Activated CD4-positive, alpha-beta T cell treated with anti-CD3 and anti-CD28 coated beads, Interleukin-10, Interleukin-2, amounts not matched to agents 100 ng/mL and 50 ng/mL, durations not matched to agents 16 hours and 8 hours (primary cell): ENCODE measurements at regions not wholly inside any gene's neighbourhood (a gene's known extent, or its start where the extent isn't known, plus 50 kb on each side); places are given as distances from the start of the nearest gene placed in this dataset.
"Not testable (repeated sequence)": the region's sequence is repeated elsewhere in the genome, so short reads cannot be mapped to it uniquely, and the experiment has no call there.

ENCODE experiments used
- DNase-seq: peaks from one replicate; pipeline ENCODE4 v3.0.0-alpha.2; 2020

DNA sequence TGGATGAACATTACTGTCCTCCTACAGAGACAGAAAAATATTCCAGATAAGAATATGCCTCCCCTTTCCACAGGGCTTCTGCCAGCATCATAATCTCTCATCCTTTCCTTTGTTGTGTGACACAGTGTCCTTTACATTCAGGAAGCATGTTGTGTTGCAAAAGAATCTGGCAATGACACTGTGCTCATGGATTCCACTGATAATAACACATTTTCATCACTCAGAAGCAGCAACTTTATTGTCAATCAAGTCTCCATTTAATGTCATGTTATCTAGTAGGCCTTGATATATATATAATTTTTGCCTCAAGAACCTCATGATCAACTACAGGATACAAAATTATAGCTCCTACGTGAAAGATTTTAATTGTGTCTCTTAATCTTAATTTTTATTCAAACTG lies 833.9 kb downstream of the FSTL5 start:
- DNase-seq = no peak

DNA sequence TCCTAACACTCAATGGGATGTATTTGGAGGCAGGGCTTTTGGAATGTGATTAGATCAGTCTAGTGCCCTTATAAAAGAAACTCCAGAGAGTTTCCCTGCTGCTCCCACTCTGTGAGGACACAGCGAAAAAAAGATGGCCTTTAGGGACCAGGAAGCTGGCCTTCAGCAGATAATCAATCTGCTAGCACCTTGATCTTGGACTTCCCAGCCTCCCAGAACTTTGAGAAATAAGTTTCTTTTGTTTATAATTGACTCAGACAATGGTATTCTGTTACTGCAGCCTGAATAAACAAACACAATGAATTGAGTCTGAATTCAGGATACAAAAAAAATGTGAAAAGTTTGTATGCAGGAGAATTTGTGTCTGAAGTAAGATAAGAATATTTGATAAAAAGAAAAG lies 842.1 kb downstream of the FSTL5 start:
- no peak for DNase-seq

DNA sequence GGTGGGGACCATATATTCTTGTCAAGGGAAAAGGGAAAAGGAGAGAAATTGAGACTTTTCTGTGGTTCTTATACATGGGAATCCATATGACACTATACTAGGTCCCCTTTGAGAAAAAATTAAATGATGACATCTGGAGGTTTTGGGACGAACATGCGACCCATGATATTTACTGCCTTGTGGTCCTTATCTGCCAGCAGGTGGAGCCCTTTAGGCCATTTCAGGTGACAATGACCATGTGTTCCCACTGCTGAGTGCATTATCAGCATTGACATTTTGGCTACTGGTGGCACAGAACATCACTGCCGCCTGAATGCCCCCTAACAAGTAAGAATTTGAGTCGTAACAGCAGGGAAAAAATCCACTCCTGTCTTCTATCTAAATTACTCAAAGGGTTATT lies 843.4 kb downstream of the FSTL5 start:
- DNase-seq = peak; percentile 16

DNA sequence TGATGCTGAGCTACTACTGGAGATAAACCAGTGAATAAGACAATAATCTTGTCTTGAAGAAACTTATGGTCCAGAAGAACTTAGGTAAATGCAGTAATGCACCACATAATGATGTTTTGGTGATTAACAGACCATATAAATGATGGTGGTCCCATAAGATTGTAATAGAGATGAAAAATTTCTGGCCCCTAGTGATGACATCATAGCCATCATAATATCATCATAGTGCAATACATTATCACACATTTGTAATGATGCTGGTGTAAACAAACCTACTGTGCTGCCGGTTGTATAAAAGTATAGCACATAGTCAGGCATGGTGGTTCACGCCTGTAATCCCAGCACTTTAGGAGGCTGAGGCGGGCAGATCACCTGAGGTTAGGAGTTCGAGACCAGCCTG lies 846.8 kb downstream of the FSTL5 start:
- DNase-seq = no peak

DNA sequence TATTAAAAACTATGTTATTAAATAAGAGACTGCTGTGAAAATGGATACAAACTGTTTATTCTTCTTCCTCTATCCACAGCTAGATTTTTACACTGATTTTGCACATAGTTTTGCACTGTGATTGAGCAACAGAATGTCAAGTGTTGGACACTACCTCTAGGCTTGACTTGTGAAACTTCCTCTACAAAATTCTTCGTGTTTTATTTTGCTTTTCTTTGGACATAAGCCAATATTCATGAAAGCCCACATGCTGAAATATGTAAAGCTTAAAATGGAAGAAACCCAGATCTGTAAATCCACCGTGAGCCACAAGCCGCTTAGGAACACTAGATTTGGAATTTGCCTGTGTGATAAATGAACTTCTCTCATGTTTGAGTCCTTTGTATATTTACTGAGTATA lies 849.4 kb downstream of the FSTL5 start:
- DNase-seq = no peak

DNA sequence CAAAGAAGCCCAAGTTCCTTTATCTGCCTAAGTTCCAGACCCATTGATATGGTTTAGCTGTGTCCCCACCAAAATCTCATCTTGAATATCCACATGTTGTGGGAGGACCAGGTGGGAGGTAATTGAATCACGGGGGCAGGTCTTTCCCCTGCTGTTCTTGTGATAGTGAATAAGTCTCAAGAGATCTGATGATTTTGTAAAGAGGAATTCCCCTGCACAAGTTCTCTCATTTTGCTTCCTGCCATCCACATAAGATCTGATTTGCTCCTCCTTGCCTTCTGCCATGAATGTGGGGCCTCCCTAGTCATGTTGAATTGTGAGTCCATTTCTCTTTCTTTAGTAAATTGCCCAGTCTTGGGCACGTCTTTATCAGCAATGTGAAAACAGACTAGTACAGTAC lies 860.2 kb downstream of the FSTL5 start:
- DNase-seq = no peak

DNA sequence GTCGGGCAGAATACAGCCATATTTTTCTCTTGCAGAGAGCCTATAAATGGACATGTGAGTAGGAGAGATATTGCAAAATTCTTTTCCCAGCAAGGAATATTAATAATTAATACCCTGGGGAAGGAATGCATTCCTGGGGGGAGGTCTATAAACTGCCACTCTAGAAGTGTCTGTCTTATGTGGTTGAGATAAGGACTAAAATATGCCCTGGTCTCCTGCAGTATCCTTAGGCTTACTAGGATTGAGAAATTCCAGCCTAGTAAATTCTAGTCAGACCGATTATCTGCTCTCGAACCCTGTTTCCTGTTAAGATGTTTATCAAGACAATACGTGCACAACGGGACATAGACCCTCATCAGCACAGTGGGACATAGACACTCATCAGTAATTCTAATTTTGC lies 872.6 kb downstream of the FSTL5 start:
- DNase-seq = no peak

DNA sequence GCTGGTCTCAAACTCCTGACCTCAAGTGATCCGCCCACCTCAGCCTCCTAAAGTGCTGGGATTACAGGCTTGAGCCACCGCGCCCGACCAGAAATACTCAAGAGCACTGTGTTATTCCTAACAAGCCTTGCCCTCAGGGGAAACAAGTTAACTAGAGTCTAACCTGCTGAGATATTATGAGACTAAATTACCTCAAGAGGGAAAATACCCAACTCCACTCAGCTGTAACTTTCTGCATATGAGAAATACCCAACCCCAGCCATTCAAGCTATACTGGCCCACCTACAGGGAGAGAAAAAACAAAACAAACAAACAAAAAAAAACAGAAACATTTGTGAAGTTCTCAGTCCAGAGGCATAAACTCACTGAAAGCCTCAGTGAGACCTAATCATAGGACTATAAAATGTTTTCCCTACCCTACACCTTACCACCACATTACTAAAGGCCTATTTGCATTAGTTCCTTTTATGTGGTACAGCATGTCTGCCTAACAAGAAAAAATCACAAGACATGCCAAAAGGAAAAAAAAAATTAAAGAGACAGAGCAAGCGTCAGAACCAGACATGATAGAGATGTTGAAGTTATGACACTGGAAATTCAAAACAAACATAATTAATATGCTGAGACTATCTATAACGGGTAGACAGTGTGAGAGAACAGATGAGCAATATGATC lies 876.0 kb downstream of the FSTL5 start:
- no peak for DNase-seq

DNA sequence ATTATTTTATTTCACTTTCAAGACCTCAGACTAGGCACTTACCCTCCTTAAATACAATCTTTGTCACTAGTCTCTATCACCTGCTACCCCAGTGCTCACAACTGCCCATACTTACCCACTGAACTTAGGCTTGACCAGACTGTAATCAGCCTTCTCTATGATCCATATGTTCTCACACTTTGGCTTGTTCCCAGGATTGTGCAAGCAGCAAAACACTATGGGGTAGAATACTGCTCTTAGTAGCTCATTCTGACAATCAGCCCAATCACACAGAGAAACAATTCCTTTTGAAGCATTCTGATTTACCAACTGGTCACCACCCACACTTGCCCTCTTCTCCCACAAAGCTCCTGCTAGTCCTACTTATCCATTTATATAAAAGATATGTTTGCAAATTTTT lies 878.3 kb downstream of the FSTL5 start:
- no peak for DNase-seq

DNA sequence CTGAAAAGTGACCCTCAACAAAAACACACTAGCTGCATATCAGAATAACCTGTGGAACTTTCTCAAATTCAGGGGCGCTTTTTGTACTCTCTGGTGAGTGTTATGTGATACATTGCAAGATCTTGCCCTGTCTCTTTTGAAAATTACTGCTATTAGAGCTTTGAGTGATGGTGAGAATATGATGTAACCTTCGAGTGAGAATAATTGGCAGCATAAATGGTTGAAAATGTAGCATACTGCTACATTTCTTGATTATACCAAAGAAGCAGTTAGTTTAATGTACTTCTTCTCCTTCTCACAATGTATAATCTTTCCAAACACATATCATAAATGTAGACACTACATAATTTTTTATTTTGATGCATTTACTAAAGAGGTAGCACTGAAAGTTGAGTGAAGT lies 882.9 kb downstream of the FSTL5 start:
- DNase-seq = no peak

DNA sequence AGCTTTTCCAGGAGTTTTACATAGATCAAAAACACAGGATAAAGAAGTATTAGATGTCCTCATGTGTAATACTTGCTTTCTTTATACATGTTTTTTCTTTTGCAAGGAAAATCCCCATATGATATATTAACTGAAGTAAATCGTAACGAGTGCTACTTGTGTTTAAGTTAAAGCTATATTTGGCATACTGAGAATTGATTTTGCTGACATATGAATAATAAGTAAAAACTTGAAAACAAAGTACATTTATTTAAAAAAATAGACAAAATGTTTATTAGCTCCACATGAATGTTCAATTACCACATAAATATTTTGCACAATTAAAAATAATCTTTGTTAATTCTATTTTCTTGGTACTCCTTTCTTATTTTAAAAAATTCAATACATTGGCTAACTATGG lies 884.7 kb downstream of the FSTL5 start:
- DNase-seq = no peak

DNA sequence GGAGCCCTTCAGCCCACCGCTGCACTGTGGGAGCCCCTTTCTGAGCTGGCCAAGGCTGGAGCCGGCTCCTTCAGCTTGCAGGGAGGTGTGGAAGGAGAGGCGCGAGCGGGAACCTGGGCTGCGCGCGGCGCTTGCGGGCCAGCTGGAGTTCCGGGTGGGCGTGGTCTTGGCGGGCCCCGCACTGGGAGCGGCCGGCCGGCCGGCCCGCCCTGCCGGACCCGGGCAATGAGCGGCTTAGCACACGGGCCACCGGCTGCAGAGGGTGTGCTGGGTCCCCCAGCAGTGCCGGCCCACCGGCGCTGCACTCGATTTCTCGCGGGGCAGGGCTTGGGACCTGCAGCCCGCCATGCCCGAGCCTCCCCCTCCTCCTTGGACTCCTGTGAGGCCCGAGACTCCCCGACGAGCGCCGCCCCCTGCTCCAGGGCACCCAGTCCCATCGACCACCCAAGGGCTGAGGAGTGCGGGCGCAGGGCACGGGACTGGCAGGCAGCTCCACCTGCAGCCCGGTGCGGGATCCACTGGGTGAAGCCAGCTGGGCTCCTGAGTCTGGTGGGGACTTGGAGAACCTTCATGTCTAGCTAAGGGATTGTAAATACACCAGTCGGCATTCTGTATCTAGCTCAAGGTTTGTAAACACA lies 886.5 kb downstream of the FSTL5 start:
- not testable (repeated sequence) for DNase-seq

DNA sequence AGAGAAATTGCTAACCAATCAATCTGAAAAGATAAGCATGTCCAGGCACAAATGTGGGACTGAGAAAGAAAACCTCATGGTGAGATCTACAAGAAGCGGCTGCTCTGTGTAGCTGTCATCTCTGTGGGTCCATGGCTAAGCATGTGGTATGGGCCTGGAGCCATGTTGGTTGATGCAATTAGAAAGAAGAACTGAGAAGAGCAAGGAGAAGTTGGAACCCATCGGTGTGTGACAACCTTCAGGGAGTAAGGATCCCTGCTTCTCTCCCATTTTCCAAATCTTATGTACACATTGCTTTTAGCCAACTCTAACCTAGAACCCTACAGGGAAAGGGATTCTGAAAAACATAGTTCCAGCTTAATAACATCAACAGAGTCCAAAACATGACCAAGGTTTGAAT lies 890.2 kb downstream of the FSTL5 start:
- no peak for DNase-seq

DNA sequence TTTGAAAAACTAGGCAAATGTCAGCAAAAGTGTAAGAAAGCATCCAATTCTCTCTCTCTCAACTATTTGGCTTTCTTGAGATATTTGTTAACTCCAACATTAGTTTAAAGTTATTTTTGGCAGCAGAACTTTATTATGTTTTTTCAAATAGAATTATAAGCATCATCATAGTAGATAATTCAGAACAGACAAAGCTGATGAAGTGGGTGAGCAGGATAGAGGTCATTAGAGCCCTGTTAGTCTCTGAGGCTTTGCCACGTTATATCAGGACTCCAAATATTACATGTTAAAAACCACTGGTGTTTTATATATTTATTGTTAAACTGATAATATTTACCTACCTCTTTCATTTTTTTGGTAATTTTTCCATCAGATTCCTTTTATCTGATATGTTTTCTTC lies 903.0 kb downstream of the FSTL5 start:
- no peak for DNase-seq

DNA sequence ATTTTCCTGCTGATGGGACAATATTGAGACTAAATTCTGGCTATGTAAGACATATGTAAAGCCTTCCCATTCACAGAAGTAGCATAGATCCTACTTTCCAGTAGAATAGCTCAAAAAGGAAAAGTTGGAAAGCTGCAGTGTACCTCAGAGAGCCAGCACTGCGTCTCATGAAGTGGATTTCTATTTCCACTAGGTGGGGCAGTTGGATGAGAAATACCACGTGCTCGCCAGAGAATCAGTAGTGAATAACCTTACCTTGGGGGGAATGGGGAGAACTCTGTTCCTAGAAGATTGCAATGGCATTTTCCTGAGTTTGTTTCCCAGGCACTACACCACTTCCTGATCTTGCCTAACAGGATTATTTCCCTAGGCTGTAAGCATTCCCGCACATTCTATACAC lies 907.1 kb downstream of the FSTL5 start:
- DNase-seq = no peak

DNA sequence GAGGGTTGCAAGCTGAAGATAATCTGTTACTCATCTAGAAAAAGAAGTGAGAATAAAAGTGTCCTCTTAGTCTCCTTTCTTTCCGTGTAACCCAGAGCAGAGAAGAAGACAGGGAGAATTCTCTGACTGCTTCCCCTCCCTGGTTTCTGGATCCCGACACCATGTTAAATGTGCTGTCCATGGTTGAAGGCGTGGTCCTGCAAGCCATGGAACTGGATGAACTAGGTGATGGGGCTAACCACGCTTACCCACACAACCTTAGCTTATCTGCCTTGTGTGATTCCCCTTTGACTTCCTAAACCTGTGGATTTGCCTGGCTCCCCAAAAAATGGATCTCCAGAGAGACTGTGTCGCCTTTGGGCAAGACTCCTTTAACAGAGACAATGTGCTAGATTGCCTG lies 907.6 kb downstream of the FSTL5 start:
- no peak for DNase-seq

DNA sequence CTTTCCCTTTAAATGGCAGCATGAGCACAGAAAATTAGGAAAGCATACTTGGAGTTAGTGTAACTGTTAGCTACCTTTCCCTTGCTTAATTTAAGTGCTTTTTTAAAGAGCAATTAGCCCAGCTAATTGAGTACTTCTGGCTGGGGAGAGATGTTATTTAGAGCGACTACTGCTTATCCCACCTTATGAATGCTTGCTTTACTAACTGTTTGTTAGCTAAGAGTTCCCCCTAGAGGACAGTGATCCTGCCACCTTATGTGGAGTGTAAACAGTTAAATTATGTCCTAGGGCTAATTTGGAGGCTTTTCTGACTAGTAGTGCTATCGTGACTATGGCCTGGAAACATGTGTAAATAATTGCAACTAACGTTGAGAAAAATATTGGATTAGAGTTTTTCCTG lies 909.4 kb downstream of the FSTL5 start:
- DNase-seq = no peak

DNA sequence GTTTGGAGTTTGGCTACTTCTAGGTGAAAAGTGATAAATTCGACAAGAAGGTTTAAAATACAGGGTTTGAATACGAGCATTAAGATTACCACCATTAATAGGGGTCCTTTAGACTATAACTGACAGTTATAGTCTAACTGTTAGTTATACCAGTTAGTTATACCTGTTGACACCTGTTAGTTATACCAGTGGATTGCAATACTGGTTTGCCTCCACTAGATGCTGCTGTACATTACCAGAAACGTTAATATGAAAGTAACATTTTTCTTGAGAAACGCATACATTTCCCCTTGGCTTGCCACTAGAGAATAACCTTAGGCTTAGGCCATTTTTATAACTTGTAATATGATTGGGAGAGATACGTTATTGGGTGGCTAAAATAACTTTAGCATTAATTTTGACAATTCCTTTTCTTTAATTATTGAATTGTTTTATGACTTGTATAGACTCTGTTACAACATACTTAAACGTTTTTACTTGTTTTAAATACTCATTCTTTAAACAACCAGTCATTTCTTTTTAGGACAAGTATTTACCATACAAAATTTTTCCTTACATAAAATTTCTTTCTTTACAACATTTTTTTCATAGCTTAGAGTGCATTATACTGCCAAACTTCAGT lies 911.2 kb downstream of the FSTL5 start:
- peak; percentile 19 for DNase-seq

DNA sequence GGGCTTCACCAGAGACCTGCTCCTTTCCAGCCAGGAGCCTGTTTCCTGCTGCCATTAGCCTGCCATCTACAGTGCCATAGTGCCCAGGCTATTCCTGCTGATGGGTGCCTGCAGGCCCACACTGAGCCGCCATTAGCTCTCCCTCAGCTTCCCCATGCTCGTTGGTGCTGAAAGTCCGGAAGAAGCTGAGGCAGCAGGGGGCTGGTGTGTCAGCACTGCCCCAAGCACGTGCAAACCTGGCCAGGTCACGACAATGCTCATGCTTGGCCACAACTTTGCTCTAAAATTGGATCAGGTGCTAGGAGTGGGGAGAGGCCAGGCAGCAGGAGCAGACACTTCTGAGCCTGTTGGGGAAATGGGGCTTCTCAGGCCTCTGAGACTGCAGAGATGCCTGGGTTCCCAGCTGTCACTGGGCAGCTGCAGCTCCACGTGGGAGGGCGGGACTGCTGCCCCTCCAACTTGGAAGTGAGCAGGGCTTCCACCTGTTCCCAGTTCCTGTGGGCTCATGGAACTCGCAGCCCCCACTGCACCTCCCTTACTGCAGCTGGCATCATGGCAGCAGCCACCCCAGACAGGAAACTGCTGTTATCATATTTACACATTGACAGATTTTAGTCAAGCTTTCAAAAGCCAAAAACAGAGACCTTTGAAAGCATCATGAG lies 913.9 kb downstream of the FSTL5 start:
- no peak for DNase-seq

DNA sequence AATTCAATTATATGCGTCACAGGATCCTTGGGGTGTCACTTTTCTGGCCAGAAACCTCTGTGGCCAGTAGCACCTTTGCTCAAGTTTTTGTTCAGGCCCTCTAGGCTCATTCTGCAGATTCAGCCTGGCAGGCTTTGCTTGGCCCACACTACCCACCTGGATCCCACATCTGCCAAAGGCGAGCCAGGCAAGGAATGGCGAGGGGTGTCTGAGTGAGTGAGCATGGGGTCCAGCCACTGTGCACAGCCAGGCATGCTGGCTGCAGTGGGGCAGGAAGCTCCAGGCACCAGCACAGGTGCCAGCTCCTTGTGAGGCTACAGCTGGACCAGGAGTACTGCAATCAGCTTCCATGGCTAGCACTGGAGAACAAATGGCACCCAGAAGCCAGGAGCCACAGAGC lies 914.9 kb downstream of the FSTL5 start:
- DNase-seq = no peak

DNA sequence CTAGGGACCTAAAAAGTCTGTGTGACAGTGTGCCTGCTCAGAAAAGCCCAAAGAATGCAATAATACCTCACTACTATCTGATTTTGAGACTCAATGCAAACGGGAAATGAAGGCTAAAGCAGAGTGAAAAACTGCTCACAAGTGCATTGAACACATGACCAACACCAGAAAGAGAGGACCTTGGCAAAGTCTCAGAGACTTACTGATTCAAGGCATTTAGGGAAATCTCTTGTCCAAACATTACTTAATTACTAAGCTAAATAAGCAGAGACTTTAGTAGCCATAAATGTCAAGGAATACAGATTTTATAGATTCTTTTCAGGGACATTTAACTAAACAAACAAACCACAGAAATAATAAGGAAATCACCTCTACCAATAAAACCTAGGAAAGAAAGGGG lies 916.0 kb downstream of the FSTL5 start:
- no peak for DNase-seq

DNA sequence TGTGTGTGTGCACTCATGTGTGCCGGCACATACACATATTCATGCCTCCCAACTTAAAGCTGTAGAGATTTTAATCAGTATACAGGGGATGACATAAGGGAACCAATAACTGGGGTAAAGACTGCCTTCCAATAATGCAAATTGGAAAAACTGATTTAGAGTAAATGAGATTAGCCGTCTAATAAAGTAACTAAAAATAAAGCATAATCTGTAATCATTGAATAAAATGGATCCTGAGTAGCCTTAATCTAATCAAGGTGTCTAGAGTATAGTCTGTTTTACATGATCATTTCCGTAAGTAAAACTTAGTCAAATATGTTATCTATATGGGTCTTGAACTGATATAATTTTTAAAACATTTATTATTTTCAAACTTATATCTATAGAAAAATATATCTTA lies 925.8 kb downstream of the FSTL5 start:
- DNase-seq = no peak

DNA sequence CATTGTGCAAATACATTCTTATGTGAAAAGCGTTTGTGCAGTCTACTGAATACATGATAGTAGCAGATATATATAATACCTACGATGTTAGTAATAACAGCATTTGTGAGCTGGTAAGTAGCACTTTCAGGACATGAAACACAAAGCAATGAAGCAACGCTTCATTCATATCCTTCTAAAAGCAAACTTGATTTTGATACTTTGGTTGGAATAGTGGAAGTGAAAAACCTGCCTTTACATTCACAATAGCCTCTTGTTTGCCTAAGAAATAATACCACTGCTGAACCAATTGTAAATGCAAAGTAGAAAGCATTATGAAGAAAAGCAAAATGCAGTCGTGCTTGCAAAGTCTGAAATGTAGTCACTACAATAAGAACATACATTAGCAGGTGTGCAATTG lies 926.3 kb downstream of the FSTL5 start:
- DNase-seq = no peak

DNA sequence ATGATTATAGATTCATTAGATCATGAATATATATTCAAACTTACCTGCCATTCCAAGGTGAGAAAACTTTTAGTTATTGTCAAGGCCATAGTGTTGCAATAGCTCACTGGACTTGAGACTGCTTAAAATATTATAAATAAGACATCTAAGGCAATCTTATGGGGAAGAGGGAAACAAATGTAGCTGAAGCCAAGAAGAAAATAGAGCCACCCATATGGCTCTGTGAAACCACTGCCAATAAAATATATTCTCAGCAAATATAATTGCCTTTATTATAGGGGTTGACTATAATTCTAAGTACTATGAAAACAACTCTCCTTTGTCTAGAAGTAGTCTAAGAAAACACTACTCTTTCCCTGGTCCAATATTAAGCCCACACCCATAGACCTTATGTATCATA lies 938.5 kb downstream of the FSTL5 start:
- DNase-seq = no peak
